Parathyroid adenoma (tissue), 2 donors: ENCODE measurements at regions not wholly inside any gene's neighbourhood (a gene's known extent, or its start where the extent isn't known, plus 50 kb on each side); places are given as distances from the start of the nearest gene placed in this dataset.

Experiments
- H2AFZ ChIP-seq: fragments of 300-600 bp; sonication (generic); one replicate; pipeline ENCODE4 v1.7.0; 2017; ENCODE audit warnings: antibody characterized with exemption, mild to moderate bottlenecking
- H3K27ac ChIP-seq: fragments of 300-600 bp; sonication (generic); one replicate; pipeline ENCODE4 v1.7.0; 2017
- H3K27me3 ChIP-seq: fragments of 300-600 bp; sonication (generic); one replicate; pipeline ENCODE4 v1.7.0; 2017; ENCODE audit warnings: low read length; ENCODE audit not compliant: control insufficient read depth, insufficient read depth
- H3K36me3 ChIP-seq: fragments of 300-600 bp; sonication (generic); one replicate; pipeline ENCODE4 v1.7.0; 2017; ENCODE audit warnings: low read length; ENCODE audit not compliant: control insufficient read depth, insufficient read depth
- H3K4me1 ChIP-seq: fragments of 300-600 bp; sonication (generic); one replicate; pipeline ENCODE4 v1.7.0; 2017; ENCODE audit warnings: control low read depth
- H3K4me2 ChIP-seq: fragments of 300-600 bp; sonication (generic); one replicate; pipeline ENCODE4 v1.7.0; 2017; ENCODE audit warnings: low read length
- H3K4me3 ChIP-seq: fragments of 300-600 bp; sonication (generic); one replicate; pipeline ENCODE4 v1.7.0; 2017; ENCODE audit warnings: low read depth, low read length
- H3K79me2 ChIP-seq: fragments of 300-600 bp; sonication (generic); one replicate; pipeline ENCODE4 v1.7.0; 2017; ENCODE audit warnings: control low read depth
- H3K9ac ChIP-seq: fragments of 300-600 bp; sonication (generic); one replicate; pipeline ENCODE4 v1.7.0; 2017; ENCODE audit warnings: mild to moderate bottlenecking
- H3K9me3 ChIP-seq: fragments of 300-600 bp; sonication (generic); one replicate; pipeline ENCODE4 v1.7.0; 2017; ENCODE audit warnings: low read length; ENCODE audit not compliant: control insufficient read depth
- CTCF ChIP-seq: fragments of 300-600 bp; sonication (generic); IDR thresholded peaks from one replicate; pipeline ENCODE4 v1.7.0; 2017; ENCODE audit warnings: antibody characterized with exemption, mild to moderate bottlenecking
- donor health status: primary hyperparathyroidism.

- Histone ChIP-seq H3K9ac (no peak overlapping the region), H3K27me3 (no peaks in the 10 kb centered on the region), H3K4me3 (no peak overlapping the region), H3K79me2 (no peaks in the 10 kb centered on the region), H3K4me2 (no peak overlapping the region), H2AFZ (no peak overlapping the region), H3K4me1 (no peaks in the 10 kb centered on the region), H3K36me3 (no peaks in the 10 kb centered on the region), H3K9me3 (no peaks in the 10 kb centered on the region), H3K27ac (no peak overlapping the region)
- no peak for TF ChIP-seq CTCF
Measured at GRCh38 chr17:5675625-5676421, 91.5 kb upstream of the NLRP1 start.

- no peak overlapping the region for H3K4me3 ChIP-seq
Measured at GRCh38 chr17:5677620-5678019, 93.3 kb upstream of the NLRP1 start.

GRCh38 chr17:5678171-5678570 is 93.9 kb upstream of the NLRP1 start:
- Histone ChIP-seq H3K9ac (no peak overlapping the region), H3K36me3 (no peaks in the 10 kb centered on the region), H3K4me2 (no peak overlapping the region), H2AFZ (no peak overlapping the region), H3K79me2 (no peaks in the 10 kb centered on the region), H3K4me1 (no peaks in the 10 kb centered on the region), H3K9me3 (no peaks in the 10 kb centered on the region), H3K27me3 (no peaks in the 10 kb centered on the region), H3K27ac (no peak overlapping the region), H3K4me3 (no peak overlapping the region)
- TF ChIP-seq CTCF, result no peak

More at GRCh38 chr17:5677620-5678019, 93.3 kb upstream of the NLRP1 start:
- H3K9me3 ChIP-seq, result no peaks in the 10 kb centered on the region
- H2AFZ ChIP-seq, result no peak overlapping the region
- no peak for TF ChIP-seq CTCF
- no peak overlapping the region for H3K27ac ChIP-seq
- H3K9ac ChIP-seq, result no peak overlapping the region
- H3K79me2 ChIP-seq, result no peaks in the 10 kb centered on the region
- no peaks in the 10 kb centered on the region for H3K27me3 ChIP-seq
- no peaks in the 10 kb centered on the region for H3K4me1 ChIP-seq
- H3K36me3 ChIP-seq, result no peaks in the 10 kb centered on the region
- no peak overlapping the region for H3K4me2 ChIP-seq

- H3K79me2 ChIP-seq, result no peaks in the 10 kb centered on the region
- no peaks in the 10 kb centered on the region for H3K9me3 ChIP-seq
- H2AFZ ChIP-seq, result no peak overlapping the region
- no peak overlapping the region for H3K4me2 ChIP-seq
- TF ChIP-seq CTCF, result no peak
- no peaks in the 10 kb centered on the region for H3K36me3 ChIP-seq
- H3K4me1 ChIP-seq, result no peaks in the 10 kb centered on the region
- H3K27ac ChIP-seq, result no peak overlapping the region
- no peak overlapping the region for H3K4me3 ChIP-seq
- H3K9ac ChIP-seq, result no peak overlapping the region
- no peaks in the 10 kb centered on the region for H3K27me3 ChIP-seq
Measured at GRCh38 chr17:5680766-5681165, 96.5 kb upstream of the NLRP1 start.

GRCh38 chr17:5683241-5683640 is 98.9 kb upstream of the NLRP1 start:
- H3K27ac ChIP-seq, result no peak overlapping the region
- H3K4me3 ChIP-seq, result no peak overlapping the region
- H3K79me2 ChIP-seq, result no peaks in the 10 kb centered on the region
- no peak overlapping the region for H3K9ac ChIP-seq
- H3K9me3 ChIP-seq, result no peaks in the 10 kb centered on the region
- H3K4me1 ChIP-seq, result no peaks in the 10 kb centered on the region
- no peaks in the 10 kb centered on the region for H3K36me3 ChIP-seq
- H2AFZ ChIP-seq, result no peak overlapping the region
- TF ChIP-seq CTCF, result no peak
- H3K4me2 ChIP-seq, result no peak overlapping the region
- no peaks in the 10 kb centered on the region for H3K27me3 ChIP-seq
